Superior temporal gyrus (tissue), 1 donor: ENCODE measurements at regions not wholly inside any gene's neighbourhood (a gene's known extent, or its start where the extent isn't known, plus 50 kb on each side); places are given as distances from the start of the nearest gene placed in this dataset.
"Not testable (repeated sequence)": the region's sequence is repeated elsewhere in the genome, so short reads cannot be mapped to it uniquely, and the experiment has no call there.

Experiments
- DNase-seq: peaks from one replicate; pipeline ENCODE4 v3.0.0-alpha.2; 2016; ENCODE audit errors: extremely low spot score

GRCh38 chr15:26082221-26083109, 219.3 kb upstream of the ATP10A start:
- DNase-seq = peak; percentile 99

GRCh38 chr15:26081758-26082220, 218.7 kb upstream of the ATP10A start:
- DNase-seq = peak; percentile 13

GRCh38 chr15:26075770-26076169, 212.6 kb upstream of the ATP10A start:
- DNase-seq = no peak

DNA sequence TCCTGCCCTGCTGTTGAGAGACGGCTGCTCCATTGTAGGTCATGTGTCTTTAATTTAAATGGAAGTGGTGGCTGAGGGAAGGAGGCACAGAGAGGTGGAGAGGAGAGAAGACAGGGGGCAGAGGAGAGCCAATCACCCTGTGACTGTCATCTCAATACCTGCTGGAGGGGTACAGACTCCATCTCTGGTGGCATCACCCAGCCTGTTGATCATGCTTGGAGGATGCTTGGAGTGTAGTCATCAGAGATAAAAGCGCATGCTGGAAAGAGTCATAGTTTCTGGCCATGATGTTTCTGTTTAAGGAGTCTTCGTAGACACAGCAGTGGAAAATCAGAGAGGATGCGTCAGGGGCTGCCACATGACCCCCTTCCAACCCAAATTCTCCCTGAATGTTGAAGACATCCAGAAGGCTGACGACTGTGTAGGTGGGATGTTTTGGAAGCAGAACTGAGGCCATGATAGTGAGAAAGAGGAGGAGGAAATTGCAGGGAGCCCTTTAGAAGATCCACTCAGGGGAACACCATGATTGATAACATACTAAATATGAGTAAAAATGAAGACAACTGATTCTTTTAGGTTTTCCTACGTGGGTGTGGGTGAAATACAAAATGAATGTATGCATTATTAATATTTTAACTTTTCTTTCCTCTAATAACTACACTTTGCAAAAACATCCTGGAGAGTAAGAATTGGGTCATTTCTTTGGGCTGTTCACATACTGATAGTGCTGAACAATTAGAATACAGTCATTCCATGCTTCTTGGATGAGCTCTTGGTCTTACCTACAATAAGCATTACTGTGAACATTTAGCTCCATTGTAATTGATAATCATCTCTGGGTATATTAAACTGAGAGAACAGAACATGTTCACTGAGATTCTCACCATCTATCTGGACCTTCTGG, 210.6 kb upstream of the ATP10A start:
- DNase-seq = no peak

- peak; percentile 73 for DNase-seq
Observed at GRCh38 chr15:26070095-26070532, 207.0 kb upstream of the ATP10A start.

DNA sequence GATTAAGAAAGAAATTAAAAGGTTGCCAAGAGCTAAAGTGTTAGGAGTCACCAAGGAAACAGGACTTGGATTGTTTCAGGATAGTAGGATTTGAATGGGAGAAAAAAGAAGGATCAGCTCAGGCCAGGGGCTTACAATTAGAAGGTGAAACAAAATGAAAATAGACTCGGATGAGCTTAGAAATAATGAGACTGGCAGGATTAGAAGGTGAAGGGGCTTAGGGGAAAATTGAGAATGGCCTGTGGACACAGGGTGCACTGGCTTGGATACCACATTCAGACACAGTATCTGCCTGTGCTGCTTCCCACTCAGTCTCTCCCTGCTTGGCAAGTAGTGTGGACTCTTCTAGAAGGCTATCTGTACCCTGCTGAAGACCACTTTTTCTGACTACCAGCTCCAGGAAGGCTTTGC, 206.1 kb upstream of the ATP10A start:
- peak; percentile 45 for DNase-seq

DNA sequence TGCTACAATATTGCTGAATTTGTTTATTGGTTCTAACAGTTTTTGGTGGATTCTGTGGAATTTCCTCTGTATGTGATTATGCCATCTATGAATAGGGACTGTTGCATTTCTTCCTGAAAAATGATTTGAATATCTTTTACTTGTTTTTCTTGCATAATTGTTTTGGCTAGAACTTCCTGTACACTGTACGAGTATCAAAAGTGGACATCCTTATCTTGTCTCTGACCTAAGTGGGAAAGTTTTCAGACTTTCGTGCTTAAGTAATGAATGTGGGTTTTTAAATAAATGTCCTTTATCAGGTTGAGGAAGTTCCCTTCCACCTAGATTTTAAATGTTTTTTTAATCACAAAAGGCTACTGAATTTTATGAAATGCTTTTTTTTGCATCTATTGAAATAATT, 203.8 kb upstream of the ATP10A start:
- no peak for DNase-seq

GRCh38 chr15:26065723-26066122, 202.6 kb upstream of the ATP10A start:
- no peak for DNase-seq

GRCh38 chr15:26061248-26061647, 198.1 kb upstream of the ATP10A start:
- DNase-seq = no peak

DNA sequence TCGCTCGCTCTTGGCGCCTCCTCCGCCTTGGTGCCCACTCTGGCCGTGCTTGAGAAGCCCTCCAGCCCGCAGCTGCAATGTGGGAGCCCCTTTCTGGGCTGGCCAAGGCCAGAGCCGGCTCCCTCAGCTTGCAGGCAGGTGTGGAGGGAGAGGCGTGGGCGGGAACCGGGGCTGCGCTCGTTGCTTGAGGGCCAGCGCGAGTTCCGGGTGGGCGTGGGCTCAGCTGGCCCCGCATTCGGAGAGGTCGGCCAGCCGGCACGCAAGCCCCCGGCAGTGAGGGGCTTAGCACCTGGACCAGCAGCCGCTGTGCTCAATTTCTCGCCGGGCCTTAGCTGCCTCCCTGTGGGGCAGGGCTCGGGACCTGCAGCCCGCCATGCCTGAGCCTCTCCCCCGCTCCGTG, 193.6 kb upstream of the ATP10A start:
- not testable (repeated sequence) for DNase-seq

DNA sequence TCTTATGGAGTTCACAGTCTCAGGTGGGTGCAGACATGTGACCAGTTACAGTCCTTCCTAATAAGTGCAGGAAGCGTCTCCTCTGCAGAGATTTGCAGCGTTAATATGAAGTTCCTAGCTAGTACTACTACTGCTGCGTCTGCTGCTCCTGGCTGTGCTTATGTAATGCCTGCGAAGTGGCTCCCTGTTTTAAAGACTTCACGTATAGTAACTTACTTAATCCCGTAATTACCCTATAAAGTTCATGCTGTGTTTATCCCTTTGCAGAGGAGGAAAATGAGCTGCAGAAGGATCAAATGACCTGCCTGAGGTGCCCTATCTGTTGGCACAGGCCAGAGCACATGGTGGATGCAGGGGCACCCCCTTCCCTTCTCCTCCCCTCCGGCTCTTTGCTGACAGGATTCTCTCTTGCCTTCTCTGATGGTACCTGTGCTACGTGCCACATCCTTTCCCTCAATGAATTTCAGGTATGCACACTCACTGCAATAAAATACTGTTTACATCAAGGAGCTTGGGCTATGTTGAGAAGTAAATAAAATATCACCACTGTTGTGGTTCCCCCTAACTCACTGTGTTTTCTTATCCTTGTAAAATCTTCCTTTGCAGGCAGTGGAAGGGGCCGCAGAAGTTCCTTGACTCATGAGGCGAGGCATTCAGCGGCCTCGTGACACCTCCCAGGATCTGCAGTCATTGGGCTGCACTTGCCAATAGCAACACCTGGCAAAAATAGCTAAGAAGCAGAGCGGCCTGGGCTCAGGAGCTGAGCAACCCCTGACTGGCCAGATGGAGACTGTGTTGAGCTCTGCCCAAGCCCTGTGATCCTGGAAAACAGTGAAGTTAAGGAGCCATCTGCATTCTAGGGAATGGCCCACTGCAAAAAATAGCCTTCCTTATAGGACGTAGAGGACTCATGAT, 188.9 kb upstream of the ATP10A start:
- peak; percentile 31 for DNase-seq

GRCh38 chr15:26050984-26051383, 187.9 kb upstream of the ATP10A start:
- peak; percentile 30 for DNase-seq

GRCh38 chr15:26049900-26050657, 187.0 kb upstream of the ATP10A start:
- DNase-seq = no peak

DNA sequence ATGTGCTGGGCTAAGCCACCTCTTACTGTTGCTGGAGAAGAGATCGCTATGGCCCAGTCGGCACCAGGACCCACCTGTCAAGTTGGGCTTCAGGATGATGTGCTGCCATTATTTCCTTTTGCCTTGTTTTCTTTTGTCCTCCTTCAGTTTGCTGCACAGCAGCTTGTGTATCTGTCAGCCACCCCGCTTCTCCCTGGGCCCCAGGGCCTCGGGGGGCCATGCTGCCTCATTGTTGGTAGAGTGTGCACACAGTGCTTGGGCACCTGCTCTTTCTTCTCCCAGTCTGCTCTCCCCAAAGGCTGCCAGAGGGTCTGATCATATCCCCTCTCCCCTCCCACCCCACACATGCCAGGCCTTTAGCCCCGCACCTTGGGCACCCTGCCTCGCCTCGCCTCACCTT, 185.5 kb upstream of the ATP10A start:
- no peak for DNase-seq

DNA sequence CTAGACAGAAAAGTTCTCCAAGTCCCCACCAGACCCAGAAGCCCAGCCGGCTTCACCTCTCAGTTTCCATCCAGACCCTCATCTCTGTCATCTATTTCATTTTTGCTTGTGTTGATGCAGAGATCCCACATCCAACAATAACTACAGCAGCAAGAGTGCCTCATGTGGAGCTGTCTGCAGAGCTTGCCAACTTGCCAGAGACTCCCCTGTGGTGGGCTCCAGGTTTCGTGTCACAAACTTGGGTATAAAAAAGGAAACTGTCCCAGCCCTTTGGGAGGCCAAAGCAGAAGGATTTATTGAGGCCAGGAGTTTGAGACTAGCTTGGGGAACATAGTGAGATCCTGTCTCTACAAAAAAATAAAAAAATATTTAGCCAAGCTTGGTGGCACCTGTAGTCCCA, 182.4 kb upstream of the ATP10A start:
- DNase-seq = no peak

- DNase-seq = no peak
Observed at GRCh38 chr15:26043018-26043417, 179.9 kb upstream of the ATP10A start.

DNA sequence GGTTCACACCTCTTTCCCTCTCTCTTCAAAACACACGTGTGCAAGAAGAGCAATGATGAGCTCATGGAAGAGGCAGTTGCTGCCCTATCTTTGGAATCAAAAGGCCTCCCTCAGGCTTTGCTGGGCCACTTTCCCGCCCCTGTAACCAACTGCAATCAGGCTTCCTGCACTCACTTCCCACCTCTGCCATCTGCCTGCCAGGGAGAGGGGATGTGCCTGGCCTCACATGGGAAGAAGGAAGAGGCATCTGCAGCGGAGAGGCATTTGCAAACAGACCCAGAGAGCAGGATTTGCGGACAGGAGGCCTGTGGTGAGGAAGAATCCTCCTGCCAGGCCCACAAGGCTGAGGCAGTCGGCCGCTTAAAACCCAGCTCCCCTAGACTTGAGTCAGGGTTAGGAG, 175.6 kb upstream of the ATP10A start:
- DNase-seq = no peak

GRCh38 chr15:26037369-26037768, 174.2 kb upstream of the ATP10A start:
- DNase-seq = peak; percentile 43

DNA sequence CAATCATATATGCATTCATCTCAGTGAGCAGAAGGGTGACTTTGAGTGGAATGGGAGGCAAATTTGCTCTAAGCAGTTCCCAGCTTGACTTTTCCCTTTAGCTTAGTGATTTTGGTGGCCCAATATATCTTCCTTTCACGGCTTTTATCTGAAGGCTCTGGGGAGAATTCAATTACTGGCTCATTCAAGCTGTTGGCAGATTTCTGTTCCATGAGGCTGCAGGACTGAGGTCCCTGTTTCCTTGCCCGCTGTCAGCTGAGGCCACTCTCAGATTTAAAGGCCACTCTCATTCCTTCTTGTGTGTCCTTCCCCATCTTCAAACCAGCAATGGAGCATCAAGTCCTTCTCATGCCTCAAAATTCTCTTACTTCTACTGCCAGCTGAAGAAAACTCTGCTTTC, 170.4 kb upstream of the ATP10A start:
- DNase-seq = no peak

GRCh38 chr15:26032162-26032846, 169.2 kb upstream of the ATP10A start:
- DNase-seq = no peak
